ENCODE measurements at regions not wholly inside any gene's neighbourhood (a gene's known extent, or its start where the extent isn't known, plus 50 kb on each side); places are given as distances from the start of the nearest gene placed in this dataset.

DNA sequence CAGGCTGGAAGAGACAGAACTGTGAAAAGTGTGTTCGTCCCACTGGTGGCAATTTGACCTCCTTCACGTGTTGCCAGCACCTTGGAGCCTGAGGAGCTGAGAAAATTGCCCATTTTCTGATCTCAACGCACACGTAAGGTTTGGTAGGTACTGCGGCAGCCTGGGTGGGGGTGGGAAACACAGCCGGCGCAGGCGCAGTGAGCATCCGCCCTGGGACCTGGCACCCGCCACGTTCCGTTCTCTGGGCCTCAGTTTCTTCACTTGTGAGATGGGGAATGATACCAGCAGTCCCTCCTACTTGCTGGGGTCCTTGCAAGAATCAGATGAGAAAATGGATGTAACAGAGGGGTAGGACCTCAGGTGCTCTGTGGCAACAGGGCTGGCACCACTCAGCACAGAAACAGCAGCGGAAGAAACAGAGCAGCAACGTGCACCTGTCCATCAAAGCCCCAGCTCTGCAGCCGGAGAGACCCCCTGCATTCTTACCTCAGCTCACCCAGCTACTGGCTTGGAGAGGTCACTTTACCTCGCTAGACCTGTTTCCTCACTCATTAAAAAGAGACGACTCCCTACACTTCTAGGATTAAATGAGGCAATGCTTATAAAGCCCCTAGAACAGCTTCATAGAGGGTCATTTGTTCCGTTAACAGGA is 458.0 kb upstream of the ID2 start:
- no peak overlapping the region for H3K4me3 ChIP-seq (ENCODE audit: low read depth, low read length)
- H3K9me3 ChIP-seq (ENCODE audit: insufficient read depth, low read depth, low read length) = no peaks in the 10 kb centered on the region
- no peak overlapping the region for H3K14ac ChIP-seq (ENCODE audit: low read length)
- no peak overlapping the region for H3K4me2 ChIP-seq (ENCODE audit: low read length)
- H2BK120ac ChIP-seq (ENCODE audit: insufficient read depth, low read length, poor library complexity) = no peak overlapping the region
- no peak overlapping the region for H3K4ac ChIP-seq (ENCODE audit: low read depth, low read length)
- no peak overlapping the region for H2AK5ac ChIP-seq (ENCODE audit: low read length)
- no peak overlapping the region for H3K9ac ChIP-seq (ENCODE audit: low read length)
- H4K12ac ChIP-seq (ENCODE audit: low read depth, low read length) = no peak overlapping the region
- no peak overlapping the region for H4K91ac ChIP-seq (ENCODE audit: low read depth, low read length)
- no peak overlapping the region for H2AFZ ChIP-seq (ENCODE audit: insufficient read depth, low read length, poor library complexity)
- no peaks in the 10 kb centered on the region for H3K79me2 ChIP-seq (ENCODE audit: control insufficient read depth, insufficient read depth, low read length, poor library complexity)
- no peak overlapping the region for H2BK12ac ChIP-seq (ENCODE audit: low read length)
- H3K4me1 ChIP-seq (ENCODE audit: control insufficient read depth in 1 of 2, insufficient read depth in 2 of 2, low read length in 2 of 2) = no peaks in the 10 kb centered on the region
- no CpG with 5 or more reads among the region's 18 CpGs for WGBS (ENCODE audit: extremely low coverage, insufficient coverage, insufficient read length)
- H3K27me3 ChIP-seq (ENCODE audit: insufficient read depth, low read length) = no peaks in the 10 kb centered on the region
- no peak overlapping the region for H4K8ac ChIP-seq (ENCODE audit: low read depth, low read length)
- no peak overlapping the region for H2BK5ac ChIP-seq (ENCODE audit: low read depth, low read length, poor library complexity)
- no peak overlapping the region for H3K27ac ChIP-seq (ENCODE audit: low read depth, low read length)
- H3K36me3 ChIP-seq (ENCODE audit: control insufficient read depth in 1 of 2, insufficient read depth in 2 of 2, low read length in 2 of 2) = no peaks in the 10 kb centered on the region
- no peak overlapping the region for H3K23ac ChIP-seq (ENCODE audit: low read length)
- no peaks in the 10 kb centered on the region for H3K79me1 ChIP-seq (ENCODE audit: low read length)
- no peak for DNase-seq
- H3K18ac ChIP-seq (ENCODE audit: low read length) = no peak overlapping the region

DNA sequence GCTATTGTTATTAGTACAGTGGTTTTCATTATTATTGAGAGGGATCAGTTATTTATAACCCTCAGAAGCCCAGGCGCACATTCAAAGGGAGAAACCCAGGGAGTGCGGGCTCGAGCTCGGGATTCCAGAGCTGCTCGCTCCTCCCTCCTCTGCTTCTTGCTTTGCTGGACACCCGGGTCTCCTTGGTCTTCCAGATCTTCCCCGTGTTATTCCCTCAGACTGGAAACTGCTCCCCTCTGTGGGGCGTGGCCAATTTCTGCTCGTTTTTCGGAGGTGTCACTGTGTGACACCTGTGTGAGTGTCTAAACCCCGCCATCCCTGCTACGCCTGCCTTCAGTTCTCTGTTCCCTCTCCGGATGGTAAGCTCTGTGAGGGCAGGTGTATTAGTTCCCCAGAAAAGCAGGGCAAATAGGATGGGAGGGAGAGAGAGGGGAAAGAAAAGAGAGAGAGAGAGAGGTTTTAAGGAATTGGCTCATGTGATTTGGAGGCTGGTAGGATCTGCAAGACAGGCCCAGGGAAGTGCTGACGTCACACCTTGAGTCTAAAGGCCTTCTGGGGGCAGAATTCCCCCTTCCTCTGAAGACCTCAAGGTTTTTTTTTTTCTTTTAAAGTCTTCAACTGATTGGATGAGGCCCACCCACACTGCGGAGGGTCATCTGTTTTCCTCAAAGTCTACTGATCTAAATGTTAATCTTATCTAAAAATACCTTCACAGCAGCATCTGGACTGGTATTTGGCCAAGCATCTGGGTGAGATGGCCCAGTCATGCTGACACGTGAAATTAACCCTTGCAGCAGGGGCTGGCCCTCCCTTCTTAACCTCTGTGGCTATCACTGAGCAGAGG is 457.3 kb upstream of the ID2 start:
- no peaks in the 10 kb centered on the region for H3K79me2 ChIP-seq (ENCODE audit: control insufficient read depth, insufficient read depth, low read length, poor library complexity)
- no peak overlapping the region for H3K4me3 ChIP-seq (ENCODE audit: low read depth, low read length)
- no peak overlapping the region for H4K91ac ChIP-seq (ENCODE audit: low read depth, low read length)
- H2BK12ac ChIP-seq (ENCODE audit: low read length) = no peak overlapping the region
- no peak overlapping the region for H3K27ac ChIP-seq (ENCODE audit: low read depth, low read length)
- no peak for DNase-seq
- no peak overlapping the region for H2BK5ac ChIP-seq (ENCODE audit: low read depth, low read length, poor library complexity)
- H3K79me1 ChIP-seq (ENCODE audit: low read length) = no peaks in the 10 kb centered on the region
- no peak overlapping the region for H2AK5ac ChIP-seq (ENCODE audit: low read length)
- H3K4ac ChIP-seq (ENCODE audit: low read depth, low read length) = no peak overlapping the region
- H3K4me2 ChIP-seq (ENCODE audit: low read length) = no peak overlapping the region
- peaks cover 0 to 3% of the 10 kb centered on the region in 2 experiments for H3K4me1 ChIP-seq (ENCODE audit: control insufficient read depth in 1 of 2, insufficient read depth in 2 of 2, low read length in 2 of 2)
- no peak overlapping the region for H3K14ac ChIP-seq (ENCODE audit: low read length)
- H3K9ac ChIP-seq (ENCODE audit: low read length) = no peak overlapping the region
- H4K12ac ChIP-seq (ENCODE audit: low read depth, low read length) = no peak overlapping the region
- H3K9me3 ChIP-seq (ENCODE audit: insufficient read depth, low read depth, low read length) = no peaks in the 10 kb centered on the region
- WGBS (ENCODE audit: extremely low coverage, insufficient coverage, insufficient read length) = no CpG with 5 or more reads among the region's 16 CpGs
- H2AFZ ChIP-seq (ENCODE audit: insufficient read depth, low read length, poor library complexity) = no peak overlapping the region
- H3K36me3 ChIP-seq (ENCODE audit: control insufficient read depth in 1 of 2, insufficient read depth in 2 of 2, low read length in 2 of 2) = no peaks in the 10 kb centered on the region
- no peak overlapping the region for H2BK120ac ChIP-seq (ENCODE audit: insufficient read depth, low read length, poor library complexity)
- H4K8ac ChIP-seq (ENCODE audit: low read depth, low read length) = no peak overlapping the region
- H3K27me3 ChIP-seq (ENCODE audit: insufficient read depth, low read length) = no peaks in the 10 kb centered on the region
- H3K18ac ChIP-seq (ENCODE audit: low read length) = no peak overlapping the region
- H3K23ac ChIP-seq (ENCODE audit: low read length) = no peak overlapping the region

DNA sequence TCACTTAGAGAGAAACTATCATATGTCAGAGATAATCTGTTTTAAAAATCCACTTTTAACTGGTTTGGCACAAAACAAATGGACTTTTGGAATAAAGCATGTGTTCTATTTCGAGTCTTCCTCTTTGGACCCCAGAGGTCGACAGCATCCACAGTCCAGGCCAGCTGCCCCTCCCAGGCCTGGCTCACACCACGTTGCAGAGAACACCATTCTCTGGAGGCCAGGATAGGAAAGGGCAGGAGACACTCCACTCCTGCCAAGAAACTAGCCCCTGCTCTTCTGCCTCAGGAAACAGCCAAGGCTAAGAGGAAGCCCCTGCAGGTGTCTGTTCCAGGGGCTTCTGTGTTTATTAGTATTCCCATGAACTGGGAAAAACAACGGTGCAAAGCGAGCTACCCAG is 456.6 kb upstream of the ID2 start:
- H3K27me3 ChIP-seq (ENCODE audit: insufficient read depth, low read length) = no peaks in the 10 kb centered on the region
- no peak overlapping the region for H2BK5ac ChIP-seq (ENCODE audit: low read depth, low read length, poor library complexity)
- H3K4me1 ChIP-seq (ENCODE audit: control insufficient read depth in 1 of 2, insufficient read depth in 2 of 2, low read length in 2 of 2) = peaks cover 0 to 3% of the 10 kb centered on the region in 2 experiments
- H2BK120ac ChIP-seq (ENCODE audit: insufficient read depth, low read length, poor library complexity) = no peak overlapping the region
- H3K79me1 ChIP-seq (ENCODE audit: low read length) = no peaks in the 10 kb centered on the region
- H2BK12ac ChIP-seq (ENCODE audit: low read length) = no peak overlapping the region
- no peaks in the 10 kb centered on the region for H3K79me2 ChIP-seq (ENCODE audit: control insufficient read depth, insufficient read depth, low read length, poor library complexity)
- no peak overlapping the region for H3K4me2 ChIP-seq (ENCODE audit: low read length)
- H3K4ac ChIP-seq (ENCODE audit: low read depth, low read length) = no peak overlapping the region
- WGBS (ENCODE audit: extremely low coverage, insufficient coverage, insufficient read length) = no CpG with 5 or more reads among the region's 5 CpGs
- no peak overlapping the region for H3K4me3 ChIP-seq (ENCODE audit: low read depth, low read length)
- H3K9ac ChIP-seq (ENCODE audit: low read length) = no peak overlapping the region
- H3K27ac ChIP-seq (ENCODE audit: low read depth, low read length) = no peak overlapping the region
- DNase-seq = no peak
- no peak overlapping the region for H4K91ac ChIP-seq (ENCODE audit: low read depth, low read length)
- H2AFZ ChIP-seq (ENCODE audit: insufficient read depth, low read length, poor library complexity) = no peak overlapping the region
- no peak overlapping the region for H3K18ac ChIP-seq (ENCODE audit: low read length)
- no peak overlapping the region for H2AK5ac ChIP-seq (ENCODE audit: low read length)
- no peaks in the 10 kb centered on the region for H3K9me3 ChIP-seq (ENCODE audit: insufficient read depth, low read depth, low read length)
- no peaks in the 10 kb centered on the region for H3K36me3 ChIP-seq (ENCODE audit: control insufficient read depth in 1 of 2, insufficient read depth in 2 of 2, low read length in 2 of 2)
- H3K14ac ChIP-seq (ENCODE audit: low read length) = no peak overlapping the region
- H3K23ac ChIP-seq (ENCODE audit: low read length) = no peak overlapping the region
- H4K8ac ChIP-seq (ENCODE audit: low read depth, low read length) = no peak overlapping the region
- no peak overlapping the region for H4K12ac ChIP-seq (ENCODE audit: low read depth, low read length)

DNA sequence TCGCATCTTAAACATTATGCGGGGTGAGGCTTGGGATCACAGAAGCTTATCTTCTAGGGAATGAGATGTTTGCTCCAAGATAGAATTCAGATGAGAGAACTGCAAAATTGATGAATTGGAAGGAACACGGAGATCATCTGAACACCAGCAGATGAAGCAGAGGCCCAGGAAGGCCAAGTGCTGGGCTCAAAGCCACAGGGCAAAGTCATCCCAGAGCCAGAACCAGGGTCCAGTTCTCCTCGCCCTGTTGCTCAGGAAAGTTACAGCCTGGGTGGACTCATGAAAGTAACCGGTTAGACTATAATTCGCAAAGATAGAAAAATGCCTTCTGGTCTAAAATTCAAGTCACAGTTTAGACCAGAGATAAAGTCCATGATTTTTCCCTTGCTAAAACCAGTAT is 456.1 kb upstream of the ID2 start:
- no peak overlapping the region for H4K8ac ChIP-seq (ENCODE audit: low read depth, low read length)
- H2BK5ac ChIP-seq (ENCODE audit: low read depth, low read length, poor library complexity) = no peak overlapping the region
- no peak overlapping the region for H3K9ac ChIP-seq (ENCODE audit: low read length)
- H4K12ac ChIP-seq (ENCODE audit: low read depth, low read length) = no peak overlapping the region
- H3K14ac ChIP-seq (ENCODE audit: low read length) = no peak overlapping the region
- no peaks in the 10 kb centered on the region for H3K27me3 ChIP-seq (ENCODE audit: insufficient read depth, low read length)
- H3K79me1 ChIP-seq (ENCODE audit: low read length) = no peaks in the 10 kb centered on the region
- no peak overlapping the region for H3K27ac ChIP-seq (ENCODE audit: low read depth, low read length)
- no peak overlapping the region for H2BK120ac ChIP-seq (ENCODE audit: insufficient read depth, low read length, poor library complexity)
- no peak overlapping the region for H2AFZ ChIP-seq (ENCODE audit: insufficient read depth, low read length, poor library complexity)
- no peak overlapping the region for H2BK12ac ChIP-seq (ENCODE audit: low read length)
- H2AK5ac ChIP-seq (ENCODE audit: low read length) = no peak overlapping the region
- H3K4ac ChIP-seq (ENCODE audit: low read depth, low read length) = no peak overlapping the region
- no peaks in the 10 kb centered on the region for H3K9me3 ChIP-seq (ENCODE audit: insufficient read depth, low read depth, low read length)
- no peak overlapping the region for H3K23ac ChIP-seq (ENCODE audit: low read length)
- no peak overlapping the region for H3K4me2 ChIP-seq (ENCODE audit: low read length)
- H3K4me1 ChIP-seq (ENCODE audit: control insufficient read depth in 1 of 2, insufficient read depth in 2 of 2, low read length in 2 of 2) = peaks cover 0 to 3% of the 10 kb centered on the region in 2 experiments
- no peak overlapping the region for H3K18ac ChIP-seq (ENCODE audit: low read length)
- H4K91ac ChIP-seq (ENCODE audit: low read depth, low read length) = no peak overlapping the region
- no peaks in the 10 kb centered on the region for H3K36me3 ChIP-seq (ENCODE audit: control insufficient read depth in 1 of 2, insufficient read depth in 2 of 2, low read length in 2 of 2)
- DNase-seq = no peak
- WGBS (ENCODE audit: extremely low coverage, insufficient coverage, insufficient read length) = no CpG with 5 or more reads among the region's 6 CpGs
- no peaks in the 10 kb centered on the region for H3K79me2 ChIP-seq (ENCODE audit: control insufficient read depth, insufficient read depth, low read length, poor library complexity)
- H3K4me3 ChIP-seq (ENCODE audit: low read depth, low read length) = no peak overlapping the region

Measured in trophoblast cell (in vitro differentiated cells and primary cell).